ENCODE measurements at regions not wholly inside any gene's neighbourhood (a gene's known extent, or its start where the extent isn't known, plus 50 kb on each side); places are given as distances from the start of the nearest gene placed in this dataset.
"Not testable (repeated sequence)": the region's sequence is repeated elsewhere in the genome, so short reads cannot be mapped to it uniquely, and the experiment has no call there.

- TF ChIP-seq CTCF, POLR2A (IDR thresholded peaks at IDR 0.05): not testable (repeated sequence)
Observed at GRCh38 chr6:1456816-1457215, 67.4 kb downstream of the FOXF2 start.
